KMS-11 (cell line): ENCODE measurements at regions not wholly inside any gene's neighbourhood (a gene's known extent, or its start where the extent isn't known, plus 50 kb on each side); places are given as distances from the start of the nearest gene placed in this dataset.

Source experiments
- H2AFZ ChIP-seq: fragments of 200-600 bp; sonication (generic); 2 replicates; pipeline ENCODE4 v1.6.1; 2016; ENCODE audit warnings: antibody characterized with exemption, mixed run types, low read depth
- H3K27ac ChIP-seq: fragments of 200-600 bp; sonication (generic); 2 replicates; pipeline ENCODE4 v1.6.1; 2016; ENCODE audit warnings: mild to moderate bottlenecking, mixed run types
- H3K27me3 ChIP-seq: fragments of 200-600 bp; sonication (generic); 2 replicates; pipeline ENCODE4 v1.6.1; 2017; ENCODE audit warnings: mild to moderate bottlenecking, low read depth, mixed run types, moderate library complexity; ENCODE audit not compliant: insufficient read depth
- H3K36me3 ChIP-seq: fragments of 200-600 bp; sonication (generic); 2 replicates; pipeline ENCODE4 v1.6.1; 2017; ENCODE audit warnings: mild to moderate bottlenecking, mixed run types; ENCODE audit not compliant: insufficient read depth
- H3K4me1 ChIP-seq: fragments of 200-600 bp; sonication (generic); 2 replicates; pipeline ENCODE4 v1.6.1; 2016; ENCODE audit warnings: mild to moderate bottlenecking, low read depth, mixed run types; ENCODE audit not compliant: poor library complexity, severe bottlenecking
- H3K4me2 ChIP-seq: fragments of 200-600 bp; sonication (generic); 2 replicates; pipeline ENCODE4 v1.7.0; 2016; ENCODE audit warnings: mild to moderate bottlenecking, mixed run types
- H3K4me3 ChIP-seq: fragments of 200-600 bp; sonication (generic); IDR thresholded peaks from 2 replicates; pipeline ENCODE4 v1.6.1; 2017; ENCODE audit warnings: low read depth, low read length, mixed read lengths; ENCODE audit not compliant: insufficient read depth
- H3K79me2 ChIP-seq: fragments of 200-600 bp; sonication (generic); 2 replicates; pipeline ENCODE4 v1.6.1; 2016; ENCODE audit warnings: low read depth, mixed run types; ENCODE audit not compliant: insufficient read depth
- H3K9ac ChIP-seq: fragments of 200-600 bp; sonication (generic); 2 replicates; pipeline ENCODE4 v1.6.1; 2016; ENCODE audit warnings: mild to moderate bottlenecking, mixed run types
- H4K20me1 ChIP-seq: fragments of 200-600 bp; sonication (generic); 2 replicates; pipeline ENCODE4 v1.6.1; 2016; ENCODE audit warnings: mild to moderate bottlenecking, mixed run types; ENCODE audit not compliant: insufficient read depth
- TF ChIP-seq, protein P1 (sequence below): fragments of 200-600 bp; sonication (generic); conservative IDR thresholded peaks from 2 replicates; pipeline ENCODE4 v1.6.1; 2017; ENCODE audit warnings: low read depth, mild to moderate bottlenecking, antibody characterized with exemption, low read length, moderate library complexity, mixed read lengths

DNA sequence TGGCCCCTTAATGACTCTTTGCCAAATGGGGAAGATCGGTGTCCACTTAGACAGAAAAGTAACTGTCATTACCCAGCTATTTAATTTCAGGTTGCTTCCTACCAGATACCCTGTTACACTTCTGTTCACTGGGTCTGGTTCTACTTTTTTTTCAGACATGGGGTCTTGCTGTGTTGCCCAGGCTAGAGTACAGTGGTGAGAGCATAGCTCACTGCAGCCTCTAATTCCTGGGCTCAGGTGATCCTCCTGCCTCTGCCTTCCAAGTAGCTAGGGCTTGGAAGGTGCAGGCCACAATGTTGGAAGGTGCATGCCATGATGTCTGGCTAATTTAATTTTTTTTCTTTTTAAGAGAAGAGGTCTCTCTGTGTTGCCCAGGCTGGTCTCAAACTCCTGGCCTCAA is 147.0 kb upstream of the ARHGAP5 start:
- no peaks in the 10 kb centered on the region for H4K20me1 ChIP-seq
- H3K79me2 ChIP-seq = no peaks in the 10 kb centered on the region
- no peaks in the 10 kb centered on the region for H3K36me3 ChIP-seq
- no peak overlapping the region for H2AFZ ChIP-seq
- H3K27ac ChIP-seq = no peak overlapping the region
- no peak overlapping the region for H3K4me3 ChIP-seq
- H3K27me3 ChIP-seq = no peaks in the 10 kb centered on the region
- no peak overlapping the region for H3K9ac ChIP-seq
- TF ChIP-seq, protein P1, sequence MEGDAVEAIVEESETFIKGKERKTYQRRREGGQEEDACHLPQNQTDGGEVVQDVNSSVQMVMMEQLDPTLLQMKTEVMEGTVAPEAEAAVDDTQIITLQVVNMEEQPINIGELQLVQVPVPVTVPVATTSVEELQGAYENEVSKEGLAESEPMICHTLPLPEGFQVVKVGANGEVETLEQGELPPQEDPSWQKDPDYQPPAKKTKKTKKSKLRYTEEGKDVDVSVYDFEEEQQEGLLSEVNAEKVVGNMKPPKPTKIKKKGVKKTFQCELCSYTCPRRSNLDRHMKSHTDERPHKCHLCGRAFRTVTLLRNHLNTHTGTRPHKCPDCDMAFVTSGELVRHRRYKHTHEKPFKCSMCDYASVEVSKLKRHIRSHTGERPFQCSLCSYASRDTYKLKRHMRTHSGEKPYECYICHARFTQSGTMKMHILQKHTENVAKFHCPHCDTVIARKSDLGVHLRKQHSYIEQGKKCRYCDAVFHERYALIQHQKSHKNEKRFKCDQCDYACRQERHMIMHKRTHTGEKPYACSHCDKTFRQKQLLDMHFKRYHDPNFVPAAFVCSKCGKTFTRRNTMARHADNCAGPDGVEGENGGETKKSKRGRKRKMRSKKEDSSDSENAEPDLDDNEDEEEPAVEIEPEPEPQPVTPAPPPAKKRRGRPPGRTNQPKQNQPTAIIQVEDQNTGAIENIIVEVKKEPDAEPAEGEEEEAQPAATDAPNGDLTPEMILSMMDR = no peak
- H3K4me2 ChIP-seq = no peak overlapping the region
- no peaks in the 10 kb centered on the region for H3K4me1 ChIP-seq

DNA sequence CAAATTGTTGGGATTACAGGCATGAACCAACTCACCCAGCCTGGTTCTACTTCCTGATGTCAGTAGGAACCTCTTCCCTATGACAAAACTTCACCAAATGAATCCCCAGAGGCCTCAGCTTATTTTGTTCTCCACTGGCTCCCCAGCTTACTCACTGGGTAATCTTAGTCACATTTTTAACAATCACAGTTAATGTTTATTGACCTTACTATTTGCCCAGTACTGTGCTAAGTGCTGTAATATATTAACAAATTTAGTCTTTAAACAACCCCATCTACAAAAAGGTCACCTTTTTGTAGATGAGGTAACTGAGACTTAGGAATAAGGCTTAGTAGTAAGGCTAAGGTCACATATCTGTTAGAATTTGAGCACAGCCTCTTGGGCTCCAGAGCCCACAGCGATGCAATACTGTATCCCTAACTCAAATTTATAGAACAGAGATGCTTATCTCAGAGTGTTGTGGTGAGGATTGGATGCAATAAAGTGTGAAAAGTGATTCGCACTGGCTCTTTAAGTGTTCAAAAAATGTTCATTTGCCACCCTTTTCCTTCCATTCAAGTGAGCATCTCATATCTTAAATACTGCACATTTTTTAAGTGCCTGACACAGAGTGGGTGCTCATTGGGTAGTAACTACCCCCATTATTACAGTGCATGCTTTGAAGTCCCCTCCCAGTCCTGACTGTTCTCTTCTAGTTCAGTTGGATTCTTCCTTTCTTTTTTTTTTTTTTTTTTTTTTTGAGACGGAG is 146.4 kb upstream of the ARHGAP5 start:
- H3K27me3 ChIP-seq = no peaks in the 10 kb centered on the region
- H3K4me2 ChIP-seq = no peak overlapping the region
- H3K4me3 ChIP-seq = no peak overlapping the region
- H3K9ac ChIP-seq = no peak overlapping the region
- TF ChIP-seq, protein P1 = no peak
- H3K4me1 ChIP-seq = no peaks in the 10 kb centered on the region
- no peak overlapping the region for H2AFZ ChIP-seq
- no peak overlapping the region for H3K27ac ChIP-seq
- H4K20me1 ChIP-seq = no peaks in the 10 kb centered on the region
- no peaks in the 10 kb centered on the region for H3K79me2 ChIP-seq
- no peaks in the 10 kb centered on the region for H3K36me3 ChIP-seq

DNA sequence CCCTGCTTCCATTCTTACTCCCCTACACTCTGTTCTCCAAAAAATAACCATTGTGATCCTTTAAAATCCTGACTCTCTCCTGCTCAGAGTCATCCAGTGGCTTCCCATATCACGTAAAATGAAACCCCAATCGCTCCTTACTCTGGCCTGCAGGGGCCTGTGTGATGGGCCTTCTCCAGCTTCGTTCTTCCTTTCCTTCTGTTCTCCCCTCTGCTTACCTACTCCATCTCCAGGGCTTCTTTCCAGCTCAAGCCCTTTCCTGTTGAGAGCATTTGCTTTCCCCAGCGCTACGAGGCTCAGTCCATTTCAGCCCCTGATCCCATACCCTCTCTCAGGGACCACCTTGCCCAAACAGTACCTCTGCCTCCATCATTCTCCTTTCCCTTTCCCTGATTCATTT is 144.4 kb upstream of the ARHGAP5 start:
- Histone ChIP-seq H3K4me3 (no peak overlapping the region), H3K9ac (no peak overlapping the region)

DNA sequence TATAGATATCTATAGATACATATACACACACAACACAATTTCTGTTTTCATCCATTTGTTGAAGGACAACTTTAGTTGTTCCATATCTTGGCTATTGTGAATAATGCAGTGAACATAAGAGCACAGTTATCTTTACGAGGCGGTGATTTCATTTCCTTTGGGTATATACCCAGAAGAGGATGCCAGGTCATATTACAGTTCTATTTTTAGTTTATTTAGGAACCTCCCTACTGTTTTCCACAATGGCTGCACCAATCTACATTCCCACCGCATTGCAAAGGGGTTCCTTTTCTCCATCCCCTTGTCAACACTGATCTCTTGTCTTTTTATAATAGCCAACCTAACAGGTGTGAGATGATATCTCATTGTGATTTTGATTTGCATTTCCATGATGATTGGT is 143.4 kb upstream of the ARHGAP5 start:
- no peaks in the 10 kb centered on the region for H4K20me1 ChIP-seq
- H3K36me3 ChIP-seq = no peaks in the 10 kb centered on the region
- no peak overlapping the region for H3K27ac ChIP-seq
- no peak overlapping the region for H2AFZ ChIP-seq
- H3K79me2 ChIP-seq = no peaks in the 10 kb centered on the region
- H3K9ac ChIP-seq = no peak overlapping the region
- H3K27me3 ChIP-seq = no peaks in the 10 kb centered on the region
- H3K4me3 ChIP-seq = no peak overlapping the region
- TF ChIP-seq, protein P1 = no peak
- no peak overlapping the region for H3K4me2 ChIP-seq
- no peaks in the 10 kb centered on the region for H3K4me1 ChIP-seq

More for the DNA sequence above, 144.4 kb upstream of the ARHGAP5 start:
- H3K4me1 ChIP-seq = no peaks in the 10 kb centered on the region
- H3K27ac ChIP-seq = no peak overlapping the region
- H4K20me1 ChIP-seq = no peaks in the 10 kb centered on the region
- TF ChIP-seq, protein P1 = no peak
- H2AFZ ChIP-seq = no peak overlapping the region
- H3K36me3 ChIP-seq = no peaks in the 10 kb centered on the region
- no peak overlapping the region for H3K4me2 ChIP-seq
- H3K27me3 ChIP-seq = no peaks in the 10 kb centered on the region
- no peaks in the 10 kb centered on the region for H3K79me2 ChIP-seq
